Breast epithelium (tissue), 3 donors: ENCODE measurements at regions not wholly inside any gene's neighbourhood (a gene's known extent, or its start where the extent isn't known, plus 50 kb on each side); places are given as distances from the start of the nearest gene placed in this dataset.

ENCODE experiments used
- CTCF ChIP-seq, 3 donors: fragments of 450-650 bp; IDR thresholded peaks; one replicate each; pipeline ENCODE4 v1.5.1; 2016 to 2017; ENCODE audit warnings: antibody characterized with exemption in 3 of 3, mild to moderate bottlenecking in 3 of 3, moderate library complexity in 3 of 3
- POLR2A ChIP-seq: fragments of 450-650 bp; IDR thresholded peaks from one replicate; pipeline ENCODE4 v1.6.1; 2016; ENCODE audit warnings: antibody characterized with exemption, mild to moderate bottlenecking, moderate library complexity

GRCh38 chr6:95249661-95250060, 327.7 kb upstream of the MANEA start:
- TF ChIP-seq POLR2A (no peak), CTCF (IDR thresholded peaks at IDR 0.05) (no peak)
